ENCODE measurements at regions not wholly inside any gene's neighbourhood (a gene's known extent, or its start where the extent isn't known, plus 50 kb on each side); places are given as distances from the start of the nearest gene placed in this dataset.

GRCh38 chr10:9239298-9239697 lies 1184.8 kb downstream of the GATA3 start:
- TF ChIP-seq HDAC6 (IDR thresholded peaks at IDR 0.05; ENCODE audit: unreplicated experiment) = no peak
- no peak for TF ChIP-seq EZH2 (IDR thresholded peaks at IDR 0.05; ENCODE audit: borderline replicate concordance, control insufficient read depth, low read depth, low read length)
- no peak for TF ChIP-seq FOXM1 (IDR thresholded peaks at IDR 0.05; ENCODE audit: low read depth, low read length)
- TF ChIP-seq, protein P1, sequence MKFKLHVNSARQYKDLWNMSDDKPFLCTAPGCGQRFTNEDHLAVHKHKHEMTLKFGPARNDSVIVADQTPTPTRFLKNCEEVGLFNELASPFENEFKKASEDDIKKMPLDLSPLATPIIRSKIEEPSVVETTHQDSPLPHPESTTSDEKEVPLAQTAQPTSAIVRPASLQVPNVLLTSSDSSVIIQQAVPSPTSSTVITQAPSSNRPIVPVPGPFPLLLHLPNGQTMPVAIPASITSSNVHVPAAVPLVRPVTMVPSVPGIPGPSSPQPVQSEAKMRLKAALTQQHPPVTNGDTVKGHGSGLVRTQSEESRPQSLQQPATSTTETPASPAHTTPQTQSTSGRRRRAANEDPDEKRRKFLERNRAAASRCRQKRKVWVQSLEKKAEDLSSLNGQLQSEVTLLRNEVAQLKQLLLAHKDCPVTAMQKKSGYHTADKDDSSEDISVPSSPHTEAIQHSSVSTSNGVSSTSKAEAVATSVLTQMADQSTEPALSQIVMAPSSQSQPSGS (IDR thresholded peaks at IDR 0.05; ENCODE audit: low read length) = no peak
- TF ChIP-seq ZBED1 (IDR thresholded peaks at IDR 0.05; ENCODE audit: borderline replicate concordance) = no peak
- TF ChIP-seq PRDM15 (CRISPR knock-in tag; IDR thresholded peaks at IDR 0.05) = no peak
- TF ChIP-seq CTCF (IDR thresholded peaks at IDR 0.05 in 2 of 3, conservative IDR thresholded peaks at IDR 0.05 in 1 of 3; ENCODE audit: control insufficient read depth in 2 of 3, extremely low read depth in 1 of 3, insufficient read depth in 1 of 3, low read depth in 3 of 3, low read length in 3 of 3) = no peak
